ENCODE measurements at regions not wholly inside any gene's neighbourhood (a gene's known extent, or its start where the extent isn't known, plus 50 kb on each side); places are given as distances from the start of the nearest gene placed in this dataset.

GRCh38 chrX:141439651-141440050, 144.9 kb downstream of the SPANXA1 start:
- TF ChIP-seq SIX5 (IDR thresholded peaks at IDR 0.05; ENCODE audit: borderline replicate concordance in 1 of 2, insufficient read depth in 1 of 2, low read depth in 1 of 2, low read length in 2 of 2) (no peak), PRMT5 (CRISPR knock-in tag; IDR thresholded peaks at IDR 0.05) (no peak), HDAC8 (tag; IDR thresholded peaks at IDR 0.05) (no peak), PHF8 (IDR thresholded peaks at IDR 0.05; ENCODE audit: borderline replicate concordance, low read length) (no peak), MTF1 (CRISPR knock-in tag; IDR thresholded peaks at IDR 0.05; ENCODE audit: borderline replicate concordance) (no peak), ARID3B (CRISPR knock-in tag; IDR thresholded peaks at IDR 0.05; ENCODE audit: borderline replicate concordance) (no peak), SMAD2 (IDR thresholded peaks at IDR 0.05; ENCODE audit: low read depth, low read length) (no peak), MAFF (IDR thresholded peaks at IDR 0.05; ENCODE audit: low read length) (no peak), HINFP (tag; conservative IDR thresholded peaks at IDR 0.05; ENCODE audit: low read depth) (no peak), SP2 (IDR thresholded peaks at IDR 0.05; ENCODE audit: extremely low read depth, low read depth, low read length, poor library complexity, severe bottlenecking) (no peak)
- no peak for DNase-seq (ENCODE audit: extremely low read depth in 1 of 4, low spot score in 3 of 4)
- ATAC-seq = no peak
- no peaks in the 10 kb centered on the region for H3K79me2 ChIP-seq (ENCODE audit: control insufficient read depth, insufficient read depth, low read length)
- no peak overlapping the region for H3K4me3 ChIP-seq
- WGBS (ENCODE audit: insufficient coverage, low coverage, missing lambda C conversion rate) = 14% methylated on average over 1 of the region's 1 CpG
- H3K9ac ChIP-seq (ENCODE audit: insufficient read depth in 1 of 2, low read depth in 2 of 2, low read length in 2 of 2) = no peak overlapping the region
- H3K9me1 ChIP-seq (ENCODE audit: control insufficient read depth, insufficient read depth, low read length) = no peaks in the 10 kb centered on the region
- no peaks in the 10 kb centered on the region for H3K9me3 ChIP-seq (replicated peaks; ENCODE audit: control insufficient read depth, insufficient read depth, low read depth, low read length)
- CTCF ChIA-PET (ENCODE audit: low intra/inter-chr PET ratio) = no interaction called here
- H3K4me2 ChIP-seq (ENCODE audit: insufficient read depth, low read length) = no peak overlapping the region
- H3K36me3 ChIP-seq (ENCODE audit: control insufficient read depth, insufficient read depth, low read length) = no peaks in the 10 kb centered on the region
- intact Hi-C loops (cut with micrococcal nuclease) (no loop called here), in situ Hi-C loops (cut with MboI) (no loop called here)
- H3K4me1 ChIP-seq (replicated peaks in 1 of 2; ENCODE audit: control insufficient read depth in 2 of 2, insufficient read depth in 2 of 2, low read length in 2 of 2) = no peaks in the 10 kb centered on the region
- H3K27me3 ChIP-seq (ENCODE audit: control insufficient read depth in 2 of 2, insufficient read depth in 2 of 2, low read length in 2 of 2) = no peaks in the 10 kb centered on the region
- no peak overlapping the region for H2AFZ ChIP-seq (ENCODE audit: low read depth, low read length)
- H3K27ac ChIP-seq (ENCODE audit: extremely low read depth, low read depth, low read length) = no peak overlapping the region
- BruUV-seq (replicated peaks) = no TSS peak
- H4K20me1 ChIP-seq (replicated peaks; ENCODE audit: control insufficient read depth, insufficient read depth, low read length) = no peaks in the 10 kb centered on the region
- no peak for FAIRE-seq
- POLR2A ChIA-PET = no interaction called here

Data from K562 (cell line).